Tibial nerve (tissue), 4 donors: ENCODE measurements at regions not wholly inside any gene's neighbourhood (a gene's known extent, or its start where the extent isn't known, plus 50 kb on each side); places are given as distances from the start of the nearest gene placed in this dataset.

Experiments used
- CTCF ChIP-seq, 5 experiments: fragments of 200-600 bp in 3 of 5; fragments of 450-650 bp in 2 of 5; sonication (generic) in 3 of 5; IDR thresholded peaks; one replicate each; pipeline ENCODE4 v1.5.1; 2016 to 2019; ENCODE audit warnings: antibody characterized with exemption in 5 of 5, mild to moderate bottlenecking in 3 of 5, moderate library complexity in 2 of 5
- EP300 ChIP-seq, 2 donors: sonication (generic); formaldehyde crosslinking; IDR thresholded peaks; one replicate each; pipeline ENCODE4 v1.6.1; 2017; ENCODE audit warnings: antibody characterized with exemption in 2 of 2, mild to moderate bottlenecking in 1 of 2
- POLR2A ChIP-seq, 2 donors: fragments of 450-650 bp; IDR thresholded peaks; one replicate each; pipeline ENCODE4 v1.6.1; 2017; ENCODE audit warnings: antibody characterized with exemption in 2 of 2, mild to moderate bottlenecking in 2 of 2, moderate library complexity in 2 of 2

DNA sequence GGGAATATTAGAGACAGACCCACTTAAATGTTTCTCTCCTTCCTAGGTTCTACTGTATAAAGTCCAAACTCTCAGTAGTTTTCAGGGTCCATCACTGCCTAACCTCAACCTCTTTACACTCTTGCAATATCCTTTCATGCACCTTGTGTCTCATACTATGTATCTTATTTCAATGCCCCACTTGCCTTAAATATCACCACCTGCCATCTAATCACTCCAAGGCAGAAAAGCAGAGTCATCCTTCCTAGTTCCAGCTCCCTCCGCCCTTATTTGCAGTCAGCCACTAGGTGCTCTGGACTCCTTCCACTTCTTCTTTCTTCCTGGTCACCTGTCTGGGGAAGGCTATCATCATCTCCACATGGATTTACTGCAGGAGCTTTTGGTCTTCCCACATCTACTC, 322.0 kb downstream of the MFSD1 start:
- TF ChIP-seq POLR2A (IDR thresholded peaks at IDR 0.05) (no peak), CTCF (IDR thresholded peaks at IDR 0.05) (no peak), EP300 (IDR thresholded peaks at IDR 0.05) (no peak)
